ENCODE measurements at regions not wholly inside any gene's neighbourhood (a gene's known extent, or its start where the extent isn't known, plus 50 kb on each side); places are given as distances from the start of the nearest gene placed in this dataset.

GRCh38 chr14:21917699-21918436 lies 244.2 kb upstream of the OR4E1 start:
- H3K27ac ChIP-seq (ENCODE audit: low read length): peak overlapping the region; percentile 79; the same call in 1 of the 2 replicates
- peak; percentile 96 for TF ChIP-seq CTCF (conservative IDR thresholded peaks at IDR 0.05; ENCODE audit: low read depth, low read length)
- no peak for TF ChIP-seq EZH2phosphoT487 (IDR thresholded peaks at IDR 0.05; ENCODE audit: borderline replicate concordance, low read length)
- no peak for TF ChIP-seq EZH2 (IDR thresholded peaks at IDR 0.05; ENCODE audit: low read length, unreplicated experiment)
- peak overlapping the region; percentile 46 for H2AFZ ChIP-seq (ENCODE audit: low read length)
- no peaks in the 10 kb centered on the region for H4K20me1 ChIP-seq (ENCODE audit: low read length)
- peaks cover 3% of the 10 kb centered on the region for H3K27me3 ChIP-seq (ENCODE audit: low read length)
- peaks cover 46% of the 10 kb centered on the region for H3K4me1 ChIP-seq (ENCODE audit: insufficient read depth, low read length)
- ChIA-PET POLR2A (ENCODE audit: unreplicated experiment) (no interaction called here), CTCF (interaction anchor here (0.7 to 1.2 kb wide), 5 partner anchors 25 to 452 kb away, joined by 3 to 7 read pairs (median 4); no protein-coding TSS in a partner anchor)
- H3K79me2 ChIP-seq (ENCODE audit: low read length): no peaks in the 10 kb centered on the region
- no peak overlapping the region for H3K9ac ChIP-seq (ENCODE audit: low read length)
- DNase-seq: peak; percentile 95
- no peaks in the 10 kb centered on the region for H3F3A ChIP-seq (ENCODE audit: low read length, unreplicated experiment)
- H3K4me3 ChIP-seq (ENCODE audit: low read length): peak overlapping the region; percentile 48; the same call in 1 of the 2 replicates
- ATAC-seq: peak; percentile 72
- H3K9me2 ChIP-seq (replicated peaks; ENCODE audit: low read length): no peaks in the 10 kb centered on the region
- intact Hi-C loops (cut with micrococcal nuclease): loop anchor here (1.0 to 10.0 kb wide), 3 partner anchors 15 to 184 kb away; no protein-coding TSS in a partner anchor
- H3K9me3 ChIP-seq (ENCODE audit: low read length): no peaks in the 10 kb centered on the region
- H3K36me3 ChIP-seq (ENCODE audit: low read depth, low read length): no peaks in the 10 kb centered on the region
- peak overlapping the region; percentile 77 for H3K4me2 ChIP-seq (ENCODE audit: low read length)
- no TSS peak for BruUV-seq (replicated peaks)

- BruUV-seq (replicated peaks): no TSS peak
- DNase-seq: peak; percentile 81
- CTCF ChIA-PET: no interaction called here
Measured at GRCh38 chr14:21915826-21916225, 242.2 kb upstream of the OR4E1 start.

More at GRCh38 chr14:21915826-21916225, 242.2 kb upstream of the OR4E1 start:
- ATAC-seq: peak; percentile 56
- Histone ChIP-seq H3K9ac (ENCODE audit: low read length) (0 out of 2 replicates have a peak overlapping the region, but pooled peaks have one; percentile 13), H3K4me2 (ENCODE audit: low read length) (peak overlapping the region; percentile 62), H3K27me3 (ENCODE audit: low read length) (peaks cover 1% of the 10 kb centered on the region; the same call in 1 of the 2 replicates), H3F3A (ENCODE audit: low read length, unreplicated experiment) (no peaks in the 10 kb centered on the region), H4K20me1 (ENCODE audit: low read length) (no peaks in the 10 kb centered on the region), H3K9me2 (replicated peaks; ENCODE audit: low read length) (no peaks in the 10 kb centered on the region), H3K79me2 (ENCODE audit: low read length) (no peaks in the 10 kb centered on the region), H3K36me3 (ENCODE audit: low read depth, low read length) (no peaks in the 10 kb centered on the region), H3K27ac (ENCODE audit: low read length) (peak overlapping the region; percentile 79), H3K4me1 (ENCODE audit: insufficient read depth, low read length) (peaks cover 46% of the 10 kb centered on the region), H2AFZ (ENCODE audit: low read length) (no peak overlapping the region; the same call in 1 of the 2 replicates), H3K4me3 (ENCODE audit: low read length) (peak overlapping the region; percentile 26; the same call in 1 of the 2 replicates), H3K9me3 (ENCODE audit: low read length) (no peaks in the 10 kb centered on the region)
- TF ChIP-seq EZH2phosphoT487 (IDR thresholded peaks at IDR 0.05; ENCODE audit: borderline replicate concordance, low read length) (no peak), EZH2 (IDR thresholded peaks at IDR 0.05; ENCODE audit: low read length, unreplicated experiment) (no peak), CTCF (conservative IDR thresholded peaks at IDR 0.05; ENCODE audit: low read depth, low read length) (no peak)
- POLR2A ChIA-PET (ENCODE audit: unreplicated experiment): no interaction called here
- intact Hi-C loops (cut with micrococcal nuclease): loop anchor here (5.0 to 10.0 kb wide), 2 partner anchors 169 to 186 kb away; no protein-coding TSS in a partner anchor
